ENCODE measurements at regions not wholly inside any gene's neighbourhood (a gene's known extent, or its start where the extent isn't known, plus 50 kb on each side); places are given as distances from the start of the nearest gene placed in this dataset.

- no peak for TF ChIP-seq RCOR1 (IDR thresholded peaks at IDR 0.05; ENCODE audit: insufficient replicate concordance, low read length)
- no peak for TF ChIP-seq CTCF (conservative IDR thresholded peaks at IDR 0.05; ENCODE audit: low read depth, low read length)
Measured at GRCh38 chr13:26463848-26464247, 93.6 kb upstream of the WASF3 start.

Data from IMR-90 (cell line).